ENCODE measurements at regions not wholly inside any gene's neighbourhood (a gene's known extent, or its start where the extent isn't known, plus 50 kb on each side); places are given as distances from the start of the nearest gene placed in this dataset.

- no peak for DNase-seq
Measured at GRCh38 chrX:14173873-14174272, 144.2 kb upstream of the GEMIN8 start.

- no peak for DNase-seq
Measured at GRCh38 chrX:14164828-14165227, 135.1 kb upstream of the GEMIN8 start.

GRCh38 chrX:14125462-14125861 is 95.8 kb upstream of the GEMIN8 start:
- no peak for DNase-seq

DNA sequence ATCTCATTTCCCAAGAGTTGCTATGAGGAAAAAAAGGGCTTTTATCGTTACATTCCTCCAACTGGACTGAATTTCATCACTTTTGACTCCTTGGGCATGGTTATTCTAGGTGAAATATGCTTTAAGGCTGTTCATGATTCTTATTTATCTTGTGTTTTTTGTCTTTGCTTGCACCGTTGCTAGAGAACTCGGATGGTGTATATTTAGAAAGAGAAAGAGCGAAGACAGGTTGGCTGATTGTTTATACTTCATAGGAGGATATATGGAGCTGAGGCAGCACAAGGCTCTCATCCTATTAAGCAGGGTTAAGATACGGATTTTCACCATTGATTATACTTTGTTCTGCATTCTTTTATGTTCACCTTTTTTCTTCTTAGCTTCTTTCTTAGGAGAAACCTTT is 94.9 kb upstream of the GEMIN8 start:
- DNase-seq, result no peak

DNA sequence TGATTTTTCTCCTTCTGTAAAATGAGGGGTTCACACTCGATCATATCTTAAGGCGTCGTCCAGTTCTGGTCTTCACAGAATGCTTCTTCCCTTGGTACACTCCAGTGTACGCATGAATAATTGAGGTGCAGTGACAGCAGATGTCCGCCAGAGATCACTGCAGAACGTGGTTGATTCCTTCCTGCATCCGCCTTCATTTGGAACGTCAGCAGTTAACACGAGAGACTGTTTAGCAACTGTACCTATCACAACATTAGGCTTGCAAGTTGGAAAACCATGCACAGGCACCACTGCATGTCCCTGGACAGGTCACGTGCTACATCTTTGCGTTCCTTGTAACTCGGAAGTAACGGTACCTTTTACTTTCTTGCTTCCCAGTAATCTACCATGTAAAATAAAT is 66.0 kb upstream of the GEMIN8 start:
- DNase-seq, result no peak

GRCh38 chrX:14094191-14094590 is 64.5 kb upstream of the GEMIN8 start:
- DNase-seq, result no peak

DNA sequence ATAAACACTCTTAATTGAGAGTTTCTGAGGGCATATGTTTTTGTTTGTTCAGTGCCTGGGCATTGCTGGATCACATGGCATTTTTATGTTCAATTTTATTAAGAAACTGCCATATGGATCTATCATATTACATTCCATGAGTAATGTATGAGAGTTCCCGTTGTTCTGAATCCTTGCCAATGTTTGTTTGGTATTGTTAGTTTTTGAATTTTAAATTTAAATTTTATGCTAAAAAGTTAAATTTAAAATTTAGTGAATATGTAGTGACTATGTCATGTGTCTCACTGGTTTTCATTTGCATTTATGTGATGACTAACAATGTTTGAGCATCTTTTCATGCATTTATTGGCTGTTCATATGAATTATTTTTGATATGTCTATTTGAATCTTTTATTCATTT is 54.8 kb upstream of the GEMIN8 start:
- no peak for DNase-seq

- DNase-seq, result no peak
Measured at GRCh38 chrX:14083783-14084182, 54.1 kb upstream of the GEMIN8 start.

DNA sequence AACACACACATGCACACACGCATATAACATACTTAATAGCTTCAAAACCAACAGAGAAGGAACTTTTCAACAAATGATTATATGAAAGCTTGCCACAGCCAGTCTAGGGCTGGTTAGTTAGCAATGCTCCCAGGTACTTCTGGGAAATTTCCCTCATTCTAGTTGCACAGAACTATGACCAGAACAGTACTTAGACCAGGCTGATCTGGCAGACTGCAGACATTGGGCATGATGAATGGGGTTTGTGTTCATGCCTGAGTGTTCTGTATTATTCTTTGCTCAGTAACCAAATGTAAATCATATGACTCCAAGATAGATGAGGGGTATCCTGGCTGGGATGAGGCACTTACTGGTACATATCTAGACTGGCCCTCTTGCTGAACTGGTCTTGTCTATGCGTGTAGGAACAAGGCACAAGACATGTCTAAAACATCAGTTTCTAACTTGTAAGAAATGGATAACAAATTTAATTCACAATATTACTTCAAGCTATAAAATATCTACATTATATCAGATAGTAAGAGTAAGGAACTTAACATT is 50.3 kb upstream of the GEMIN8 start:
- DNase-seq, result no peak
